Spleen (tissue), 11 donors: ENCODE measurements at regions not wholly inside any gene's neighbourhood (a gene's known extent, or its start where the extent isn't known, plus 50 kb on each side); places are given as distances from the start of the nearest gene placed in this dataset.

Source experiments
- DNase-seq: peaks from one replicate; pipeline ENCODE4 v3.0.0-alpha.2; 2020
- H3K27ac ChIP-seq, 8 donors: fragments of 200-600 bp; sonication (generic) in 7 of 8; 1 replicate in 4 of 8; 2 replicates in 4 of 8; pipeline versions ENCODE4 v1.5.0 to v1.8.0; 2016 to 2021; ENCODE audit warnings: inconsistent platforms in 4 of 8, mild to moderate bottlenecking in 4 of 8, moderate library complexity in 1 of 8
- H3K27me3 ChIP-seq, 7 donors: fragments of 200-600 bp; sonication (generic) in 6 of 7; replicated peaks in 1 of 7; 1 replicate in 4 of 7; 2 replicates in 3 of 7; pipeline versions ENCODE4 v1.5.0 to v1.8.0; 2016 to 2021; ENCODE audit warnings: inconsistent platforms in 3 of 7, mild to moderate bottlenecking in 1 of 7
- H3K36me3 ChIP-seq, 6 donors: fragments of 200-600 bp; sonication (generic) in 5 of 6; 1 replicate in 4 of 6; 2 replicates in 2 of 6; pipeline versions ENCODE4 v1.5.0 to v1.8.0; 2016 to 2021; ENCODE audit warnings: inconsistent platforms in 2 of 6
- H3K4me1 ChIP-seq, 6 donors: fragments of 200-600 bp; sonication (generic) in 5 of 6; 1 replicate in 3 of 6; 2 replicates in 3 of 6; pipeline versions ENCODE4 v1.5.0 to v1.8.0; 2016 to 2021; ENCODE audit warnings: inconsistent platforms in 3 of 6
- H3K4me3 ChIP-seq, 8 donors: fragments of 200-600 bp; sonication (generic) in 7 of 8; 1 replicate in 4 of 8; 2 replicates in 4 of 8; pipeline versions ENCODE4 v1.5.0 to v1.8.0; 2016 to 2021; ENCODE audit warnings: inconsistent platforms in 4 of 8, mild to moderate bottlenecking in 4 of 8, moderate library complexity in 2 of 8
- H3K9me3 ChIP-seq, 8 donors: fragments of 200-600 bp; sonication (generic) in 7 of 8; 1 replicate in 4 of 8; 2 replicates in 4 of 8; pipeline versions ENCODE4 v1.5.0 to v1.8.0; 2016 to 2021; ENCODE audit warnings: inconsistent platforms in 4 of 8
- CTCF ChIP-seq, 11 experiments: fragments of 200-600 bp in 7 of 11; fragments of 450-650 bp in 4 of 11; sonication (generic) in 4 of 11; IDR thresholded peaks in 8 of 11; conservative IDR thresholded peaks in 3 of 11; 1 replicate in 7 of 11; 2 replicates in 4 of 11; pipeline versions ENCODE4 v1.4.0 to v1.8.0; 2016 to 2021; ENCODE audit warnings: antibody characterized with exemption in 11 of 11, inconsistent platforms in 4 of 11, mild to moderate bottlenecking in 1 of 11
- POLR2A ChIP-seq, 3 donors: fragments of 450-650 bp; IDR thresholded peaks; one replicate each; pipeline ENCODE4 v1.5.1; 2017; ENCODE audit warnings: antibody characterized with exemption in 3 of 3, mild to moderate bottlenecking in 1 of 3
- POLR2AphosphoS5 ChIP-seq, 3 donors: sonication (generic); formaldehyde crosslinking; IDR thresholded peaks; one replicate each; pipeline ENCODE4 v1.5.1; 2017; ENCODE audit warnings: antibody characterized with exemption in 3 of 3
- WGBS, 5 donors: extraction: QIAGEN DNeasy Blood & Tissue Kit in 3 of 5; methylation state at CpG; one replicate each; pipeline versions ENCODE4 v1.1.5 to v1.1.7; 2013 to 2018; 5-methylcytosine and 5-hydroxymethylcytosine counted together
- intact Hi-C: fragments of 100-400 bp; cut with DNase I; formaldehyde crosslinking; loops from one replicate; pipeline ENCODE4 v1.15.0; 2023; ENCODE audit warnings: low total_unique reads
- donor health status: healthy with polysubstance abuse.
- donor health status: DM: no; HTN: no; CAD: no; lungs with moderate emphysema.
- donor health status: DM: no; HTN: no; CAD: no.
- donor health status: Bipolar disorder and iron deficiency.
- donor health status: healthy.
- donor health status: DM: no; HTN: no; CAD: no.
- donor health status: DM: yes; HTN: yes; CAD: no.

DNA sequence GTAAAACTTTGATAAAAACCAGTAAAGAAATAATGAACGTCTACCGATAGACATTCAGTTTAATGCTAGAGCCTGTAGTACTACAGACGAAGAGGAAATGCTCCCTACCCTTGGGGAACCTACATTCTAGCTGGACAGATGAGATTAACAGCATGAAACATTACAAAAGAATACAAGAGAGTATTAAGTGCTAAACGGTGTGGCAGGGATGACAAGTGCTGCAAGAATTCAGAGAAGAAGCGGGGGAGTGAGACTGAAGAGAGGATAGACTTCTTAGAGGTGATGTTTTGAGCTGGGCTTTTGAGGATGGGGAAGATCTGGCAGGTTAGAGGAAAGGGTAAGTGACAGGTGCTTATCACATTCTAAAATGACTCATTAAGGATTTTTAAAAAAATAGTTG is 52.6 kb upstream of the ESX1 start:
- no peaks in the 10 kb centered on the region for H3K36me3 ChIP-seq

DNA sequence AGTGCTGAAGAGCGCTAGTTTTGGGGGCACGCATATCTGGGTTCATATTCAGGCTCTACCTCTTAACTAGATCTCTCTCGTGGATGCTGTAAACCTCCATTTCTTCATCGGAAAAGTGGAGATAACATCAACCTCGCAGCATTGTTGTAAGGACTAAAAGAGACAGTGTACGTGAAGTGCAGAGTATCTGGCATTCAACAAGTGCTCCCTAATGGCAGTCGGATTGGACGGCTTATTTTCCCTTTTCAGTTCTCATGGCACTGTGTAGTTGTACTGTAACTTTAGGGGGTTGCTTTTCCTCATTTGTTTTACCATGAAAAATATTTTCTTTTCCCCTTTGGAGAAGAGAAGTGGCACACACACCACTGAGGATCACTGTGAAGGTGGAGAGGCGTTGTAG is 51.4 kb upstream of the ESX1 start:
- no peaks in the 10 kb centered on the region for H3K4me1 ChIP-seq

More for the DNA sequence above, 52.6 kb upstream of the ESX1 start:
- DNase-seq, result no peak
- Histone ChIP-seq H3K27ac (no peak overlapping the region), H3K27me3 (peaks cover 0 to 7% (median 0%) of the 10 kb centered on the region in 7 donors), H3K4me3 (no peak overlapping the region), H3K9me3 (no peaks in the 10 kb centered on the region), H3K4me1 (no peaks in the 10 kb centered on the region)
- TF ChIP-seq POLR2AphosphoS5 (IDR thresholded peaks at IDR 0.05) (no peak), CTCF (IDR thresholded peaks at IDR 0.05 in 8 of 11, conservative IDR thresholded peaks at IDR 0.05 in 3 of 11) (no peak), POLR2A (IDR thresholded peaks at IDR 0.05) (no peak)
- intact Hi-C loops, result no loop called here
- WGBS, 5 donors, result 59 to 81% (median 73%) methylated on average over 5 of the region's 5 CpGs

More for the DNA sequence above, 51.4 kb upstream of the ESX1 start:
- peaks cover 0 to 7% (median 0%) of the 10 kb centered on the region in 7 donors for H3K27me3 ChIP-seq
- intact Hi-C loops, result no loop called here
- no peak overlapping the region for H3K4me3 ChIP-seq
- TF ChIP-seq CTCF (IDR thresholded peaks at IDR 0.05 in 8 of 11, conservative IDR thresholded peaks at IDR 0.05 in 3 of 11) (no peak), POLR2AphosphoS5 (IDR thresholded peaks at IDR 0.05) (no peak), POLR2A (IDR thresholded peaks at IDR 0.05) (no peak)
- DNase-seq, result no peak
- WGBS, 5 donors, result 86 to 95% (median 88%) methylated on average over 9 of the region's 9 CpGs
- H3K27ac ChIP-seq, result no peak overlapping the region
- no peaks in the 10 kb centered on the region for H3K36me3 ChIP-seq
- no peaks in the 10 kb centered on the region for H3K9me3 ChIP-seq
